CD4-positive, alpha-beta T cell treated with Interleukin-17A for 1 hour (primary cell): ENCODE measurements at regions not wholly inside any gene's neighbourhood (a gene's known extent, or its start where the extent isn't known, plus 50 kb on each side); places are given as distances from the start of the nearest gene placed in this dataset.

Experiments used
- DNase-seq: peaks from one replicate; pipeline ENCODE4 v3.0.0-alpha.2; 2020

- no peak for DNase-seq
Observed at GRCh38 chr3:110139048-110139447, 801.7 kb upstream of the DPPA4 start.

GRCh38 chr3:110139821-110140220 lies 802.5 kb upstream of the DPPA4 start:
- no peak for DNase-seq

- DNase-seq = no peak
Observed at GRCh38 chr3:110149763-110150162, 812.4 kb upstream of the DPPA4 start.

DNA sequence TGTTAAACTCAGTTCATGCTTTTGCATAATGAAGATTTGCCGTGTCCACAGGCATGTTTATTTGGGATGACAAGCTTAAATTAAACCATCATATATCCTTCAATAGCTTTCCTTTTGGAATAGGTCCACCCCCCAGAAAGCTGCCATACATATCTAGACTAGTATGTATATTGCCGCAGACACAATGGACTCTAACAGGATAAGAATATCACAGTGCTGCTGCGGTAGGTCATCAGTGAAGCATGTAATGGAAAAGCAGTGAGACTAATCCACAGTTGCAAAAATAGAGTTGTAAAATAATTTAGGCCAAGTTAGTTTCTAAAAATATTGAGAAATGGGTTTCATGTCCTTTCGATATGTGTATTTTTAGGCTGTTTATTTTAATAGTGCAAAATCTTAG lies 819.9 kb upstream of the DPPA4 start:
- DNase-seq = no peak

- no peak for DNase-seq
Observed at GRCh38 chr3:110164632-110165369, 827.5 kb upstream of the DPPA4 start.

DNA sequence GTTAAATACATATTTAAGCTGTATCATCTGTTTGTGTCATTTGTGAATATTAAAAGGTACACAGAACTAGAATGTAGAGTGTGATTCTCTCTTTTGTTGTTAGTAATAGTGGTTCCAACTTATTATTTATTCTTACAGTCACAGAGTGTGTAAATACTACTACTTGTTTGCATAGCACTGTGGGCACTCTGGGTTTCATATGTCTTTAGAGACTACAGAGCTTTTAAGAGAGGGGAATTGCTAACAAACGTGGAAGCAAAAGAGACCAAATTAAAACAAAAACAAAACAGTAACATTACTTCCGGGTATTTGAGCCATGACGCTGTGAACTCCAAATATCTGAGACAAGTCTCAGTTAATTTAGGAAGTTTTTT lies 828.0 kb upstream of the DPPA4 start:
- no peak for DNase-seq

DNA sequence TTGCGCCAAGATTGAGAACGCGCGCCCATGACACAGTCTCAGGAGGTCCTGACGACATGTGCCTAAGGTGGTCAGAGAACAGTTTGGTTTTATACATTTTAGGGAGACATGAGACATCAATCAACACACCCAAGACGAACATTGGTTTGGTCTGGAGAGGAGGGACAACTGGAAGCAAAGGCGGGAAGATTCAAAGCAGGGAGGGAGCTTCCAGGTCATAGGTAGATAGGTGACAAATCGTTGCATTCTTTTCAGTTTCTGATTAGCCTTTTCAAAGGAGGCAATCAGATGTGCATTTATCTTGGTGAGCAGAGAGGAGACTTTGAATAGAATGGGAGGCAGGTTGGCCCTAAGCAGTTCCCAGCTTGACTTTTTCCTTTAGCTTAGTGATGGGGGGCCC lies 828.4 kb upstream of the DPPA4 start:
- DNase-seq = no peak

- DNase-seq = no peak
Observed at GRCh38 chr3:110166791-110167190, 829.4 kb upstream of the DPPA4 start.

- no peak for DNase-seq
Observed at GRCh38 chr3:110174908-110175307, 837.6 kb upstream of the DPPA4 start.

DNA sequence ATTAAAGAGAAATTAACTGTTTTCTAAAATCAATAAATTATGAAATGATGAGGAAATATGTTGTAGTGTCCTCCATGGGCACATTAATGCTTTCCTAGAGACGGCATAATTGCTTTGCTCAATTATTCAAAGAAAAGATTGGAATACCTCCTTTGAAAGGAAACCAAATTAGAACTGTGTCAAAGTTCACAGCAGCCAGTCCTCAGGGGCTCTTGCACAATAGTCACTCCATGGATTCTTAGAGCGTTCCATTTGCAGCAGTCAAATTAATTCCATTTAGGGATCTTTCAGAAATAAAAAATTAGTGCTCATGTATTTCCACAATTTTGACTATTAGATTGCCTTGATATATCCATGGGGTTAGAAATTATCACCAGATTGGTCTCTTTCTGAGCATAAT lies 841.6 kb upstream of the DPPA4 start:
- no peak for DNase-seq

- DNase-seq = no peak
Observed at GRCh38 chr3:110180733-110181132, 843.4 kb upstream of the DPPA4 start.

- DNase-seq = no peak
Observed at GRCh38 chr3:110181226-110181625, 843.9 kb upstream of the DPPA4 start.

GRCh38 chr3:110184536-110184935 lies 847.2 kb upstream of the DPPA4 start:
- DNase-seq = no peak

GRCh38 chr3:110193074-110193473 lies 855.7 kb upstream of the DPPA4 start:
- DNase-seq = no peak

DNA sequence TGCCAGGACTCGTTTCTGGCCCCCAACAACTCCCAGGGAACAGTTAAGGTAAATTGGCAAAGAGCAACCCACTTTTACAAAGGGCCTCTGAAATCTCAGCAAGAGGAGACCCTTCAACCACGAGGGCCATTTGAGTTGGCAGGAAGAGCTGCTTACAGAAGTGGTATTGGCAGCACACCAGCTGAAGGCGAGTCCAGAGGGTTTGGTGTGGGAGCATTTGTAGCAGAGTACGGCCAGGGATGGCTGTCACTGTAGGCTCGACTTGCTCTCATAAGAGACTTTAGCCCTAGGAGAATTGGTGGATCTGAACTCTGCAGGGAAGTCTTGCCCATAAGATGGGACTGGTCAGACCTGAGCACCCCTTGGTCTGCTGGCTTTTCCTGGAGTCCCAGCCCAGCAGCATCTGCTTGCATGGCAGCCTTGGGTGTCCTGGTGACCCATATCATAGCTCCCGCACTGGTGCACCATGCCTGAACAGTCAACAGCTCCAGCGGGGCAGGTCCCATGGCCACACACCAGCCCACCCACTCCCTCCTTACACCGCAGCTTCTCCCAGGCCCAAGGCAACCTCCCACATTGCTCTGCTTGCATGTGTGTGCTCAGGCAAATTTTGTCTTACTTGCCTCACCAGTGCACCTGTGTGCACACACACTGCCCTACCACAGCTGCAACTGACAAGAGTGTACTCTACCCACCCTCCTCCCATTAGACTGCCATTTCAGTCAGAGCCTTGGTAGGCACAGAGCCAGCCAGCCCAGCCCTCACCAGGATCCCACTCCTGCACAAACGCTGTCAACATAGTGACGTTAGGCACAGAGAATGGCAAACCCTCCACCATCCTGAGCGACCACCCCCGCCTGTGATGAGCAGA lies 861.6 kb upstream of the DPPA4 start:
- no peak for DNase-seq

DNA sequence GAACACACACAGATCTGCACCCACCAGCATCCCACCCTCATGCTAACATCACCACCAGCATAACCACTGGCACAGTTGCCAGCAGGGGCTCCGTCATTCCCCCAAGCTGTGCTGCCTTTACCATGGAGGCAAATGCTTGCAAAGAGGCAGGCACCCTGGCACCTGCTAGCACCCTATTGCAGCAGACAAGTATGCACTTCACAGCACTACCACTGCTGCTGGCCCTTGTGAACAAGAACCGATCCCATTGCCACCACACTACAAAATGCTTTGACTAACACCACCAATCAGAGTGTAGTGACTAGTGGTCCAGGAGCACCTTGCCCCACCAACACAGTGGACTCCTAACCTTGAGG lies 862.2 kb upstream of the DPPA4 start:
- DNase-seq = no peak

DNA sequence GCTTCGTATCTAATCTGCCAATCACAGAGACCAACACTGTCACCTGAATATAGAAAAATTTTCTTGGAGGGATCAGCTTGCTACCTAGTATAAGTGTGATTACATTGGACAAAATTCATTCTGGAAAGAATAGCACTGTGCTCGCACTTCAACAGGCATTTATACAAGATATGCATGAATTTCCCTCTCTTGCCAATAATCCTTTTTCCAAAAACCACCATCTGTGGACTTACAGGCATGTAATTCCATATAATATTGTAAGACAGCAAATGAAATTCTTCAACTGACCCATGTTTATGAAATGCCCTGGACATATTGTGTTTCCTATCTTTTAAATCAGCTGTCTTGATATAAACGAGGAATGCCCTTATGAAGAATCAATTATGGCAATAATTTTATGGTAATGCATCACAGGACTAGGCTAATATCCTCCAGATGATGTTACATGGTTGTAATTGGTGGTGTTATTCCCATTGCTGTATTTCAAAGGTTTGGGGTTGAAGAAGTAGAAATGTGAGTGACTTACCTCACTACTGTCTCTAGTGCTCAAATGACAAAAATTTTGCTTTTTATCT lies 861.4 kb upstream of the NECTIN3 start:
- DNase-seq = no peak

GRCh38 chr3:110226645-110227044 lies 845.0 kb upstream of the NECTIN3 start:
- DNase-seq = no peak

DNA sequence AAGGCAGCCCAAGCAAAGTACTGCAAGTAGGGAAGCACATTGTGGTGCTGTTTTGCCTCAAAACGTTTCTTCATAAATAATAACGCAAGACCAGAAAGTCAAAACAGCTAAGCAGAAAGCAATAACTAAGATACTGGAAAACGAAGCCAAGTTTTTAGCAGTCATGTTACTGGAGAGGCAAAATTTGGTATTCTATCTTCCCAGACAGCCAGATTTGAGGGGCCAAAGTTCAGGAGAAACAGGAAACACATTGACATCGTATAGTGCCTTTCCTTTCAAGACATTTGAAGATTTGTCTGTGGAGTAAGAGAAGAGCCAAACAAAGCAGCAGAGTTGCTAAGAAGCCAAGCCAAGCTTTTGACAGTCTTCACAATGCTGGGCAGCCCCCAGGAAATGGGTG lies 843.6 kb upstream of the NECTIN3 start:
- DNase-seq = no peak

DNA sequence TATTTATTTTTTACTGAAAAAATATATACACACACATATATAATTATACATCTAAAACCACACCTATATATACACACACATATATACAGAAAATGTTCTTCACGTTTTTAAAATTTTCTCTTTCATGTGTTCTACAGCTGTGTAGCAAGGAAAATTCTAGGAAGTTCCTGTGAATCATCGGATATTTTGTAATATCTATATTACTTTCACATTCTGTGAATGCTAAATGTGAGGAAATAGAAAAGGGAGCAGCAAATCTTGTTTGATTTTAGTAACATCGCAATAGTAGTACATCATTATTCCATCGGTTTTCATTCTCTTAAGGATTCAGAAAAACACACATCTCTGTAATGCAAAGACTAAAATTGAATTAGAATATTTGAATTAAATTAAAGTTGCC lies 836.8 kb upstream of the NECTIN3 start:
- DNase-seq = no peak

GRCh38 chr3:110236976-110237610 lies 834.5 kb upstream of the NECTIN3 start:
- no peak for DNase-seq

GRCh38 chr3:110243081-110243480 lies 828.5 kb upstream of the NECTIN3 start:
- DNase-seq = no peak

DNA sequence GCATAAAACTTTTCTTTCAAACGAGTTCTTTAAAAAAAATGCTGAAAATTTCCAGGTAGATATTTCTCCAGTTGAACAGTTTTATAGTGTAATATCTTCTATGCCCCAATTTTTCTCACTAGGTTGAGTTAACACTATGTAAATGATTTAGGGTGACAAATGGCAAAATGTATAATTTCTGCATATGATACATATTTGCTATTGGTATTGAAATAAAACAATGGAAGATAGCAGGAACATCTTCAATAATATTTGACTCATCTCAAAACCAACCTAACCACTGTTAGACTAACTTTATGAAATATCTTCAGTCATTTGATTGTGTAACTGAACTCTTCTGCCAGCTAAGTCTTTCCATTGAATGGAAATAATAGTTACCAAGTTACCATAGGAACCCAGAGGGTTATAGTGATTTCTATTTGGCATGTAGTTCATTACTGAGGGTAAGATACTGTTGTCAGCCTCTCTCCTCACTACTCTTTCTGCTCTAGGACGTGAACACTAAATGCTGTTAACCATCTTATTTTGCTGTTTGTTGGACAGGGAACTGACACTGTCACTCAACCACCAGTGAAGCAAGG lies 824.7 kb upstream of the NECTIN3 start:
- no peak for DNase-seq
